H1 (cell line): ENCODE measurements at regions not wholly inside any gene's neighbourhood (a gene's known extent, or its start where the extent isn't known, plus 50 kb on each side); places are given as distances from the start of the nearest gene placed in this dataset.

Experiments used
- CTCF ChIA-PET: fragments of 300-600 bp; sonication (Branson Sonifier 250); formaldehyde crosslinking; loops from one replicate; lab custom pipeline; 2021; ENCODE audit not compliant: partially characterized antibody; lab: Charles Lee
- POLR2A ChIA-PET: fragments of 300-600 bp; sonication (Branson Sonifier 250); formaldehyde crosslinking; loops from one replicate; lab custom pipeline; 2021; ENCODE audit warnings: inconsistent platforms; ENCODE audit not compliant: partially characterized antibody; lab: Charles Lee
- DNase-seq, 2 experiments: peaks; one replicate each; pipeline versions ENCODE4 v3.0.0 to v3.0.0-alpha.2; 2010 to 2022; ENCODE audit warnings: low spot score in 2 of 2, low read depth in 1 of 2, mixed read lengths in 1 of 2
- FAIRE-seq: peaks from 2 replicates; lab custom pipeline; 2011; peaks lifted over from hg19 to GRCh38; lab: Jason Lieb, UNC
- H2AFZ ChIP-seq: 2 replicates; pipeline ENCODE4 v1.8.1; 2012; ENCODE audit warnings: low read length, inconsistent platforms
- H2AK5ac ChIP-seq: 2 replicates; pipeline ENCODE4 v1.6.1; 2013; ENCODE audit warnings: low read depth, low read length
- H2BK120ac ChIP-seq: replicated peaks from 2 replicates; pipeline ENCODE3; 2013; ENCODE audit warnings: low read depth, low read length, inconsistent platforms
- H2BK12ac ChIP-seq: 2 replicates; pipeline ENCODE4 v1.6.1; 2013; ENCODE audit warnings: low read depth, low read length
- H2BK15ac ChIP-seq: 2 replicates; pipeline ENCODE4 v1.6.1; 2013; ENCODE audit warnings: low read length
- H2BK20ac ChIP-seq: 2 replicates; pipeline ENCODE4 v1.6.1; 2013; ENCODE audit warnings: low read length
- H2BK5ac ChIP-seq: 2 replicates; pipeline ENCODE4 v1.6.1; 2013; ENCODE audit warnings: low read depth, low read length
- H3K14ac ChIP-seq: 2 replicates; pipeline ENCODE4 v1.6.1; 2013; ENCODE audit warnings: inconsistent platforms; ENCODE audit not compliant: insufficient read length
- H3K18ac ChIP-seq: 2 replicates; pipeline ENCODE4 v1.6.1; 2013; ENCODE audit warnings: low read length; ENCODE audit errors: extremely low read depth
- H3K23ac ChIP-seq: 2 replicates; pipeline ENCODE4 v1.6.1; 2013; ENCODE audit warnings: inconsistent platforms; ENCODE audit not compliant: insufficient read length
- H3K23me2 ChIP-seq: 2 replicates; pipeline ENCODE4 v1.6.1; 2013; ENCODE audit warnings: low read depth, low read length
- H3K27ac ChIP-seq: 2 replicates; pipeline ENCODE4 v1.6.1; 2011; ENCODE audit warnings: low read depth, low read length, inconsistent platforms
- H3K27me3 ChIP-seq, 4 experiments: replicated peaks in 1 of 4; 1 replicate in 1 of 4; 2 replicates in 3 of 4; pipeline versions ENCODE4 v1.6.1 to v1.8.1; 2011 to 2013; ENCODE audit warnings: low read length in 3 of 4, mild to moderate bottlenecking in 3 of 4, inconsistent platforms in 2 of 4, mixed read lengths in 2 of 4, moderate library complexity in 1 of 4; ENCODE audit not compliant: control insufficient read depth in 3 of 4, insufficient read depth in 3 of 4; ENCODE audit errors: extremely low read depth in 1 of 4
- H3K36me3 ChIP-seq, 4 experiments: 2 replicates each; pipeline versions ENCODE4 v1.6.1 to v1.8.1; 2011 to 2013; ENCODE audit warnings: mild to moderate bottlenecking in 4 of 4, low read length in 3 of 4, moderate library complexity in 2 of 4, control low read depth in 1 of 4, inconsistent platforms in 1 of 4; ENCODE audit not compliant: insufficient read depth in 4 of 4, control insufficient read depth in 2 of 4
- H3K4ac ChIP-seq: replicated peaks from 2 replicates; pipeline ENCODE3; 2013; ENCODE audit warnings: low read length, low read depth, mixed read lengths, inconsistent platforms; ENCODE audit not compliant: insufficient read length
- H3K4me1 ChIP-seq, 4 experiments: replicated peaks in 1 of 4; 1 replicate in 1 of 4; 2 replicates in 3 of 4; pipeline versions ENCODE4 v1.6.1 to v1.8.1; 2011 to 2013; ENCODE audit warnings: low read length in 3 of 4, inconsistent platforms in 2 of 4, mixed read lengths in 1 of 4; ENCODE audit not compliant: insufficient read depth in 4 of 4, control insufficient read depth in 3 of 4
- H3K4me2 ChIP-seq, 2 experiments: 2 replicates each; pipeline versions ENCODE4 v1.6.1 to v1.8.1; 2011 to 2013; ENCODE audit warnings: low read depth in 2 of 2, low read length in 2 of 2, control low read depth in 1 of 2, inconsistent platforms in 1 of 2, mild to moderate bottlenecking in 1 of 2; ENCODE audit not compliant: insufficient read depth in 1 of 2
- H3K4me3 ChIP-seq, 4 experiments: fragments of 200-600, 300-600 bp in 1 of 4; sonication (generic), shearing (Covaris generic), sonication (Bioruptor Twin) in 1 of 4; 2 replicates each; pipeline versions ENCODE4 v1.5.1 to v1.8.1; 2011 to 2016; ENCODE audit warnings: low read length in 4 of 4, low read depth in 3 of 4, control low read depth in 2 of 4, inconsistent platforms in 2 of 4, mild to moderate bottlenecking in 2 of 4, mixed read lengths in 1 of 4, moderate library complexity in 1 of 4; ENCODE audit not compliant: insufficient read depth in 2 of 4; ENCODE audit errors: extremely low read depth in 1 of 4
- H3K56ac ChIP-seq: replicated peaks from 2 replicates; pipeline ENCODE3; 2013; ENCODE audit warnings: low read depth, mild to moderate bottlenecking, mixed read lengths, low read length, inconsistent platforms; ENCODE audit not compliant: insufficient read length
- H3K79me1 ChIP-seq: 2 replicates; pipeline ENCODE4 v1.6.1; 2013; ENCODE audit warnings: low read depth, low read length, control low read depth
- H3K79me2 ChIP-seq, 2 experiments: 2 replicates each; pipeline versions ENCODE4 v1.6.1 to v1.8.1; 2012 to 2013; ENCODE audit warnings: low read length in 2 of 2, mild to moderate bottlenecking in 2 of 2, inconsistent platforms in 1 of 2; ENCODE audit not compliant: insufficient read depth in 2 of 2, control insufficient read depth in 1 of 2
- H3K9ac ChIP-seq, 4 experiments: replicated peaks in 1 of 4; 1 replicate in 1 of 4; 2 replicates in 3 of 4; pipeline versions ENCODE4 v1.6.1 to v1.8.1; 2011 to 2013; ENCODE audit warnings: low read depth in 3 of 4, low read length in 3 of 4, control low read depth in 2 of 4, mild to moderate bottlenecking in 2 of 4, moderate library complexity in 2 of 4, inconsistent platforms in 1 of 4; ENCODE audit errors: extremely low read depth in 1 of 4
- H3K9me3 ChIP-seq, 2 experiments: 2 replicates each; pipeline versions ENCODE4 v1.6.1 to v1.8.1; 2012 to 2013; ENCODE audit warnings: mild to moderate bottlenecking in 2 of 2, moderate library complexity in 2 of 2, control low read depth in 1 of 2, inconsistent platforms in 1 of 2, low read depth in 1 of 2, low read length in 1 of 2, mixed read lengths in 1 of 2; ENCODE audit not compliant: insufficient read depth in 2 of 2
- H4K20me1 ChIP-seq, 2 experiments: replicated peaks in 1 of 2; 2 replicates each; pipeline versions ENCODE3 to v1.8.1; 2011 to 2013; ENCODE audit warnings: inconsistent platforms in 2 of 2, low read length in 2 of 2, mild to moderate bottlenecking in 1 of 2; ENCODE audit not compliant: insufficient read depth in 2 of 2, control insufficient read depth in 1 of 2
- H4K5ac ChIP-seq: 2 replicates; pipeline ENCODE4 v1.6.1; 2013; ENCODE audit warnings: low read length, low read depth, mixed read lengths, inconsistent platforms; ENCODE audit not compliant: insufficient read length
- H4K8ac ChIP-seq: 2 replicates; pipeline ENCODE4 v1.8.0; 2013; ENCODE audit warnings: mild to moderate bottlenecking, moderate library complexity, low read length, inconsistent platforms; ENCODE audit not compliant: insufficient read depth; ENCODE audit errors: extremely low read depth
- H4K91ac ChIP-seq: replicated peaks from 2 replicates; pipeline ENCODE3; 2013; ENCODE audit warnings: low read length, mixed read lengths, inconsistent platforms; ENCODE audit not compliant: insufficient read length
- CREB1 ChIP-seq: IDR thresholded peaks from 2 replicates; pipeline ENCODE4 v1.6.1; 2012; ENCODE audit warnings: inconsistent platforms
- HDAC2 ChIP-seq, 2 experiments: fragments of 300-600 bp in 1 of 2; sonication (generic) in 1 of 2; IDR thresholded peaks; 2 replicates each; pipeline ENCODE4 v1.6.1; 2011 to 2012; ENCODE audit warnings: low read depth in 2 of 2, low read length in 2 of 2, mild to moderate bottlenecking in 2 of 2, moderate library complexity in 2 of 2, borderline replicate concordance in 1 of 2, inconsistent platforms in 1 of 2
- WGBS, 2 experiments: shearing (Covaris generic) in 1 of 2; methylation state at CpG; one replicate each; pipeline versions ENCODE4 v1.1.6 to v1.1.7; 2013 to 2015; ENCODE audit warnings: low lambda C conversion rate in 2 of 2, mixed read lengths in 2 of 2, inconsistent platforms in 1 of 2, low coverage in 1 of 2, missing lambda C conversion rate in 1 of 2; ENCODE audit not compliant: insufficient replicate concordance in 2 of 2, insufficient coverage in 1 of 2, insufficient read length in 1 of 2; ENCODE audit errors: extremely low coverage in 1 of 2, missing lambda C conversion rate in 1 of 2; 5-methylcytosine and 5-hydroxymethylcytosine counted together

DNA sequence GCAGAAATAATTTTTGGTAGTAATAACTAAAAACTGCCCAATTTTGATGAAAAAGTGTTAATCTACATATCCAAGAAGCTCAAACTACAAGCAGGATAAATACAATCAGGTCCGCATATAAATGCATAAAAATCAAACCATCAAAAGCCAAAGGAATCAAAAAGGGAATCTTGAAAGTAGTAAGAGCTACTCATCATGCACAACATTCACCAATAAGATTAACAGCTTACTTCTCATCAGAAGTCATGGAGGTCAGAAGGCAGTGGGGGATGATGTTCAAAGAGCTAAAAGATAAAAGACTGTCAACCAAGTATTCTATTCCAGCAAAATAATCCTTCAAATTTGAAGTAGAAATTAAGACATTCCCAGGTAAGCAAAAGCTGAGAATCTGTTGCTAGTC lies 76.4 kb downstream of the CRPPA start:
- no peak overlapping the region for H3K23ac ChIP-seq
- no peak overlapping the region for H2BK120ac ChIP-seq
- no peaks in the 10 kb centered on the region for H3K4me1 ChIP-seq
- H3K23me2 ChIP-seq, result no peaks in the 10 kb centered on the region
- H3K9me3 ChIP-seq, result peaks cover 0 to 2% of the 10 kb centered on the region in 2 experiments; a peak in 2 of 4 replicates
- peaks cover 0 to 1% (median 0%) of the 10 kb centered on the region in 4 experiments; a peak in 1 of 7 replicates for H3K27me3 ChIP-seq
- no peak overlapping the region for H4K91ac ChIP-seq
- H3K4ac ChIP-seq, result no peak overlapping the region
- WGBS, 2 experiments, result 0% methylated on average over 1 of the region's 1 CpG; no CpG with 5 or more reads in 1 of the 2 experiments
- H2BK20ac ChIP-seq, result no peak overlapping the region
- no peak overlapping the region for H2AK5ac ChIP-seq
- H3K27ac ChIP-seq, result no peak overlapping the region
- no peak overlapping the region for H3K9ac ChIP-seq
- no peaks in the 10 kb centered on the region for H4K20me1 ChIP-seq
- no peak overlapping the region for H3K4me3 ChIP-seq
- ChIA-PET CTCF (interaction anchor here (1.1 kb wide), 1 partner anchor 37 kb away, joined by 3 read pairs; no protein-coding TSS in a partner anchor), POLR2A (no interaction called here)
- H2AFZ ChIP-seq, result no peak overlapping the region
- H2BK5ac ChIP-seq, result no peak overlapping the region
- H3K14ac ChIP-seq, result no peak overlapping the region
- no peaks in the 10 kb centered on the region for H3K79me2 ChIP-seq
- H4K8ac ChIP-seq, result no peak overlapping the region
- TF ChIP-seq HDAC2 (IDR thresholded peaks at IDR 0.05; ENCODE audit: borderline replicate concordance in 1 of 2, low read depth in 2 of 2, low read length in 2 of 2), result no peak
- no peak for TF ChIP-seq CREB1
- TF ChIP-seq, all 59 proteins: peak for 0
- FAIRE-seq (no peak), DNase-seq (no peak)
- Histone ChIP-seq H2BK12ac (no peak overlapping the region), H3K79me1 (no peaks in the 10 kb centered on the region), H3K4me2 (no peak overlapping the region), H4K5ac (no peak overlapping the region), H2BK15ac (no peak overlapping the region), H3K18ac (no peak overlapping the region), H3K56ac (no peak overlapping the region), H3K36me3 (no peaks in the 10 kb centered on the region)
